GM23338 (cell line): ENCODE measurements at regions not wholly inside any gene's neighbourhood (a gene's known extent, or its start where the extent isn't known, plus 50 kb on each side); places are given as distances from the start of the nearest gene placed in this dataset.

Source experiments
- ATAC-seq: fragments of 200-7000 bp; cut with Tn5 transposase; 3 replicates; pipeline ENCODE4 v1.9.1; 2020
- DNase-seq: peaks from one replicate; pipeline ENCODE4 v3.0.0-alpha.2; 2015; ENCODE audit warnings: low spot score
- H2AFZ ChIP-seq: fragments of 200-600 bp; sonication (generic); 2 replicates; pipeline ENCODE4 v1.8.0; 2016; ENCODE audit warnings: antibody characterized with exemption, mild to moderate bottlenecking, moderate library complexity
- H3F3A ChIP-seq: fragments of 200-600 bp; sonication (generic); replicated peaks from 2 replicates; pipeline ENCODE4 v1.8.0; 2017; ENCODE audit warnings: antibody characterized with exemption, mixed run types, low read depth
- H3K27ac ChIP-seq: fragments of 200-600 bp; sonication (generic); 2 replicates; pipeline ENCODE4 v1.6.1; 2016; ENCODE audit warnings: low read depth
- H3K27me3 ChIP-seq: fragments of 200-600 bp; sonication (generic); 2 replicates; pipeline ENCODE4 v1.8.0; 2016; ENCODE audit warnings: mild to moderate bottlenecking, mixed run types, moderate library complexity; ENCODE audit not compliant: insufficient read depth
- H3K36me3 ChIP-seq: fragments of 200-600 bp; sonication (generic); 2 replicates; pipeline ENCODE4 v1.8.0; 2016; ENCODE audit warnings: mild to moderate bottlenecking; ENCODE audit not compliant: insufficient read depth
- H3K4me1 ChIP-seq: fragments of 200-600 bp; sonication (generic); 2 replicates; pipeline ENCODE4 v1.8.0; 2016; ENCODE audit warnings: mild to moderate bottlenecking, moderate library complexity; ENCODE audit not compliant: insufficient read depth
- H3K4me2 ChIP-seq: fragments of 200-600 bp; sonication (generic); 2 replicates; pipeline ENCODE4 v1.7.1; 2017; ENCODE audit warnings: mixed run types
- H3K4me3 ChIP-seq: fragments of 200-600 bp; sonication (generic); 2 replicates; pipeline ENCODE4 v1.6.1; 2016; ENCODE audit warnings: mixed run types
- H3K79me2 ChIP-seq: fragments of 200-600 bp; sonication (generic); replicated peaks from 2 replicates; pipeline ENCODE4 v1.8.0; 2017; ENCODE audit warnings: mild to moderate bottlenecking; ENCODE audit not compliant: insufficient read depth
- H3K9me2 ChIP-seq: fragments of 200-600 bp; sonication (generic); 2 replicates; pipeline ENCODE4 v1.8.0; 2017; ENCODE audit not compliant: insufficient read depth
- H4K20me1 ChIP-seq: fragments of 200-600 bp; sonication (generic); replicated peaks from 2 replicates; pipeline ENCODE4 v1.8.0; 2017; ENCODE audit warnings: mild to moderate bottlenecking; ENCODE audit not compliant: insufficient read depth
- H3K27ac Mint-ChIP-seq: 2 replicates; pipeline ENCODE4 v1.8.0; 2020; ENCODE audit warnings: inconsistent platforms, mild to moderate bottlenecking, moderate library complexity, mixed read lengths
- H3K27me3 Mint-ChIP-seq: 3 replicates; pipeline ENCODE4 v1.8.0; 2022; ENCODE audit warnings: low read depth, mild to moderate bottlenecking, moderate library complexity, mixed read lengths, inconsistent platforms; ENCODE audit not compliant: insufficient read depth, poor library complexity
- H3K36me3 Mint-ChIP-seq: 3 replicates; pipeline ENCODE4 v1.8.0; 2021; ENCODE audit warnings: low read depth, mild to moderate bottlenecking, inconsistent platforms, moderate library complexity, mixed read lengths
- H3K4me1 Mint-ChIP-seq: 3 replicates; pipeline ENCODE4 v1.8.0; 2020; ENCODE audit warnings: mild to moderate bottlenecking, inconsistent platforms, mixed read lengths
- H3K4me3 Mint-ChIP-seq: 3 replicates; pipeline ENCODE4 v1.8.0; 2021; ENCODE audit warnings: moderate library complexity, mild to moderate bottlenecking, inconsistent platforms, mixed read lengths
- H3K9me3 Mint-ChIP-seq: 3 replicates; pipeline ENCODE4 v1.8.0; 2020; ENCODE audit warnings: moderate library complexity, mild to moderate bottlenecking, inconsistent platforms, mixed read lengths
- ETS1 ChIP-seq: IDR thresholded peaks from 2 replicates; pipeline ENCODE4 v1.6.1; 2016; ENCODE audit warnings: antibody characterized with exemption
- EZH2 ChIP-seq: fragments of 200-600 bp; sonication (generic); IDR thresholded peaks from one replicate; pipeline ENCODE4 v1.8.0; 2017; ENCODE audit warnings: antibody characterized with exemption, mild to moderate bottlenecking, low read depth; ENCODE audit not compliant: unreplicated experiment
- EZH2phosphoT487 ChIP-seq: fragments of 200-600 bp; sonication (generic); IDR thresholded peaks from one replicate; pipeline ENCODE4 v1.8.1; 2018; ENCODE audit warnings: antibody characterized with exemption; ENCODE audit not compliant: unreplicated experiment
- NANOG ChIP-seq: IDR thresholded peaks from 2 replicates; pipeline ENCODE4 v1.6.1; 2016; ENCODE audit warnings: antibody characterized with exemption, borderline replicate concordance
- ZNF114 ChIP-seq: fragments of 250-450 bp; sonication (Bioruptor Pico); IDR thresholded peaks from 2 replicates; pipeline ENCODE4 v1.5.0; 2020; ENCODE audit warnings: mild to moderate bottlenecking, moderate library complexity
- ZNF462 ChIP-seq: fragments of 250-450 bp; sonication (Bioruptor Pico); IDR thresholded peaks from 2 replicates; pipeline ENCODE4 v1.5.0; 2020; ENCODE audit warnings: mild to moderate bottlenecking, moderate library complexity

- ATAC-seq, result no peak
- H3K4me1 ChIP-seq, result peaks cover 3% of the 10 kb centered on the region; the same call in 1 of the 2 replicates
- Mint-ChIP-seq H3K4me3 (no peak overlapping the region), H3K27me3 (peaks cover 3% of the 10 kb centered on the region), H3K4me1 (0 out of 3 replicates have a peak, but pooled peaks cover 4% of the 10 kb centered on the region), H3K9me3 (peaks cover 10% of the 10 kb centered on the region; the same call in 2 of the 3 replicates), H3K27ac (no peak overlapping the region), H3K36me3 (no peaks in the 10 kb centered on the region)
- no peak overlapping the region for H3K27ac ChIP-seq
- no peak overlapping the region for H3K4me2 ChIP-seq
- no peaks in the 10 kb centered on the region for H3K79me2 ChIP-seq
- H3F3A ChIP-seq, result no peaks in the 10 kb centered on the region
- H3K4me3 ChIP-seq, result no peak overlapping the region
- H3K27me3 ChIP-seq, result no peaks in the 10 kb centered on the region
- TF ChIP-seq NANOG, result no peak
- no peak for TF ChIP-seq ETS1
- TF ChIP-seq EZH2, result no peak
- H2AFZ ChIP-seq, result no peak overlapping the region
- no peak for DNase-seq
- H3K9me2 ChIP-seq, result peaks cover 23% of the 10 kb centered on the region
- no peaks in the 10 kb centered on the region for H3K36me3 ChIP-seq
- no peaks in the 10 kb centered on the region for H4K20me1 ChIP-seq
Measured at GRCh38 chr5:9956725-9957124, 293.0 kb downstream of the ATPSCKMT start.

- peaks cover 23% of the 10 kb centered on the region for H3K9me2 ChIP-seq
- no peaks in the 10 kb centered on the region for H3K79me2 ChIP-seq
- no peak overlapping the region for H3K27ac ChIP-seq
- H4K20me1 ChIP-seq, result no peaks in the 10 kb centered on the region
- no peak overlapping the region for H2AFZ ChIP-seq
- Mint-ChIP-seq H3K9me3 (peaks cover 10% of the 10 kb centered on the region; the same call in 2 of the 3 replicates), H3K36me3 (no peaks in the 10 kb centered on the region), H3K4me1 (0 out of 3 replicates have a peak, but pooled peaks cover 4% of the 10 kb centered on the region), H3K27me3 (peaks cover 3% of the 10 kb centered on the region), H3K27ac (no peak overlapping the region), H3K4me3 (no peak overlapping the region)
- H3K27me3 ChIP-seq, result no peaks in the 10 kb centered on the region
- DNase-seq (no peak), ATAC-seq (no peak)
- no peaks in the 10 kb centered on the region for H3F3A ChIP-seq
- H3K36me3 ChIP-seq, result no peaks in the 10 kb centered on the region
- H3K4me3 ChIP-seq, result no peak overlapping the region
- peaks cover 3% of the 10 kb centered on the region; the same call in 1 of the 2 replicates for H3K4me1 ChIP-seq
- no peak overlapping the region for H3K4me2 ChIP-seq
- no peak for TF ChIP-seq ZNF114 (CRISPR knock-in tag)
Measured at GRCh38 chr5:9955586-9955985, 294.1 kb downstream of the ATPSCKMT start.

GRCh38 chr5:9954869-9955268 is 294.8 kb downstream of the ATPSCKMT start:
- H2AFZ ChIP-seq, result no peak overlapping the region
- Mint-ChIP-seq H3K4me3 (no peak overlapping the region), H3K36me3 (no peaks in the 10 kb centered on the region), H3K9me3 (peaks cover 9% of the 10 kb centered on the region; the same call in 2 of the 3 replicates), H3K4me1 (peaks cover 6% of the 10 kb centered on the region; the same call in 1 of the 3 replicates), H3K27me3 (peaks cover 3% of the 10 kb centered on the region), H3K27ac (no peak overlapping the region)
- H3K36me3 ChIP-seq, result no peaks in the 10 kb centered on the region
- peaks cover 24% of the 10 kb centered on the region for H3K9me2 ChIP-seq
- H3K79me2 ChIP-seq, result no peaks in the 10 kb centered on the region
- DNase-seq (no peak), ATAC-seq (no peak)
- H3K4me2 ChIP-seq, result no peak overlapping the region
- no peaks in the 10 kb centered on the region for H3F3A ChIP-seq
- TF ChIP-seq EZH2phosphoT487 (no peak), ZNF462 (CRISPR knock-in tag) (no peak), ETS1 (no peak), ZNF114 (CRISPR knock-in tag) (no peak)
- H3K4me3 ChIP-seq, result no peak overlapping the region
- H3K4me1 ChIP-seq, result peaks cover 3% of the 10 kb centered on the region; the same call in 1 of the 2 replicates
- no peak overlapping the region for H3K27ac ChIP-seq
- no peaks in the 10 kb centered on the region for H3K27me3 ChIP-seq
- no peaks in the 10 kb centered on the region for H4K20me1 ChIP-seq
